ENCODE measurements at regions not wholly inside any gene's neighbourhood (a gene's known extent, or its start where the extent isn't known, plus 50 kb on each side); places are given as distances from the start of the nearest gene placed in this dataset.

GRCh38 chr5:167624053-167624452, 667.4 kb upstream of the WWC1 start:
- DNase-seq (ENCODE audit: low read depth in 4 of 4, low spot score in 3 of 4) = no peak

GRCh38 chr5:167626341-167627123, 664.9 kb upstream of the WWC1 start:
- no peak for DNase-seq (ENCODE audit: low read depth in 4 of 4, low spot score in 3 of 4)

DNA sequence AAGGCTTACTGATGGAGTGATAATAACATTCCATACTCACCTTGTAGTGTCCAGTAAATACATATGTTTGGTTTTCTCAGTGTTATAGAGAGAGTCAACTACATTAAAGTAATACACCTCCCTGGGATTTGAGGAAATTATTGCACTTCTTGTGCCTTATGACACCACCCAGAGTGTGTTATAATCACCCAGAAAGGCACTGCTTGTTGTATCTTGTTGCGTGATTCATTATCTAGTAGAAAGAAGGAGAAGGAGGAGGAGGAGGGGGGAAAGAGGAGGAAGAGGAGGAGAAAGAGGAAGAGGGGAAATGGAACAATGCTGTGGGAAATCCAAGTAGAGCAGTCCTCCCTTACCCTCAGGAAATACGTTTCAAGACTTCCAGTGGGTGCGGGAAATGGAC, 661.8 kb upstream of the WWC1 start:
- no peak for DNase-seq (ENCODE audit: low read depth in 4 of 4, low spot score in 3 of 4)

- no peak for DNase-seq (ENCODE audit: low read depth in 4 of 4, low spot score in 3 of 4)
These were observed 660.3 kb upstream of the WWC1 start for GRCh38 chr5:167631191-167631590.

GRCh38 chr5:167633114-167633513, 658.3 kb upstream of the WWC1 start:
- DNase-seq (ENCODE audit: low read depth in 4 of 4, low spot score in 3 of 4) = no peak

DNA sequence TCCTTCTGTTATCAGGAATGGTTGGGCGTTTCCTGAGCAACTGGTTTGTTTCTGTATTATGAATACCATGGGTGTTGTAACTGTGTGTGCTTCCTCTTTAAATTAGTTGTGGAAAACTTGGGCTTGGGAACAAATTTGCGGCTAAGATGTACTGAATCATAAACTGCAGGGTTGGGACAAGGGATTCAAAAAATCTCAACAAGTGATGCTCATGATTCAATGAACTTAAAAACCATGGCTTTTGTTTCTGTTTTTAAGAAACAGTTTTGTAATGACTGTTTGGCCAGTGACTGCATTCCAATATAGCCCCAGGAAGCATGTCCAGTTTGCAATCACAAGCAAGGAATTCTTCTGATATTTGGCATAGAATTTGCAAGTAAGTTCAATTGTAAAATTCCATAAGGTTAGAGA, 657.5 kb upstream of the WWC1 start:
- no peak for DNase-seq (ENCODE audit: low read depth in 4 of 4, low spot score in 3 of 4)

DNA sequence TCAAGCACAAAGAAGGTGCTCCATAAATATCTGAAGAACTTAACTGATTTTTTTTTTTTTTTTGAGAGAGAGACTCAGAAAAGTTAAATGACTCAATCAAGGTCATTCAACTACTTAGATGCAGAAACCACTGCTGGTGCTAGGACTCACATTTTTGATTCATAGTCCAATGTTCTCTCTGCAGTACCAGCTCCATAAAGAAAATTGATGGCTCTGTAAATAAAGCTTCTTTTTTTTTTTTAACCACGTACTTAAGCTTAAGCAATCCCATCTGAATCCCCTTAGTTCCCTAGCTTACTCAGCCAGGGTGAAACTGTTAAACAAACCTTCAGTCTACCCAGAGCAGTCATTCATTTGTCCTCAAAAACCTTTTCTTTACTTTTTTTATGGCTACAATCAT, 657.0 kb upstream of the WWC1 start:
- DNase-seq (ENCODE audit: low read depth in 4 of 4, low spot score in 3 of 4) = no peak

DNA sequence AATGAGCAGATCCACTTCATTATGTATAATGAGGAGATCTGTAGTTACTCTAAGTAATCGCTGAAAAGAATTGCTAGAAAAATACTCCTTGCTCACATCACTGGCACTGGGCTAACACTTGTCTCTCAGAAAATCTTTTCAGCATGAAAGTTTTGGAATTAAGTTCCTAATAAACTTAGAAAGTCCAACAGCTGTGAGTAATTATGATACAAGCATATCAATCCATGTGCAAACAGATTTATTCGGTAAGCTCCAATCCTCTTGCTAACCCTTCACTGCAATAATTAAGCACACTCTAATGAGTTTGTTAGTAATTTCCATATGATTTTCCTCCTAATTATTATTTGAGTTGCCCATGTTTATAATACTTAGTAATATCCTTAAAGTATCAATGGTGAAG, 652.6 kb upstream of the WWC1 start:
- no peak for DNase-seq (ENCODE audit: low read depth in 4 of 4, low spot score in 3 of 4)

DNA sequence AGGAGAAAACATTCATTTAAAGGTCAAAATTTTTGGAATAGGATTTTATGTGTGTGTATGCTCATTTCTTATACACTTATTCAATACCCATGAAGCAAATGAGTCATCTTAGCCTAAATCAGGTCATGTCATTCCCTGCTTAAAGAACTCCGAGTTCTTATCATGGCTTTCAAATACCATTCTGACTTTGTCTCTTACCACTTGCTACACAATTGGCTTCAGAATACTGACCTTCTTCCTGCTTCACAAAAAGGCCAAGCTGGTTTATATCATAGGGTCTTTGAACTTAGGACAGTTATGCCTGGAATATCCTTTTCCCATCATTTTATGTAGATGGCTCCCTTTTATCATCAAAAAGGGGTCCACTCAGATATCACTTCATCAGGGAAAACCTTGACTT, 652.2 kb upstream of the WWC1 start:
- no peak for DNase-seq (ENCODE audit: low read depth in 4 of 4, low spot score in 3 of 4)

GRCh38 chr5:167639766-167640165, 651.7 kb upstream of the WWC1 start:
- DNase-seq (ENCODE audit: low read depth in 4 of 4, low spot score in 3 of 4) = no peak

GRCh38 chr5:167642181-167642580, 649.3 kb upstream of the WWC1 start:
- DNase-seq (ENCODE audit: low read depth in 4 of 4, low spot score in 3 of 4) = no peak

- DNase-seq (ENCODE audit: low read depth in 4 of 4, low spot score in 3 of 4) = no peak
These were observed 648.5 kb upstream of the WWC1 start for GRCh38 chr5:167642779-167643517.

- DNase-seq (ENCODE audit: low read depth in 4 of 4, low spot score in 3 of 4) = no peak
These were observed 647.7 kb upstream of the WWC1 start for GRCh38 chr5:167643631-167644280.

- DNase-seq (ENCODE audit: low read depth in 4 of 4, low spot score in 3 of 4) = no peak
These were observed 646.8 kb upstream of the WWC1 start for GRCh38 chr5:167644619-167645018.

- no peak for DNase-seq (ENCODE audit: low read depth in 4 of 4, low spot score in 3 of 4)
These were observed 642.0 kb upstream of the WWC1 start for GRCh38 chr5:167649471-167649870.

DNA sequence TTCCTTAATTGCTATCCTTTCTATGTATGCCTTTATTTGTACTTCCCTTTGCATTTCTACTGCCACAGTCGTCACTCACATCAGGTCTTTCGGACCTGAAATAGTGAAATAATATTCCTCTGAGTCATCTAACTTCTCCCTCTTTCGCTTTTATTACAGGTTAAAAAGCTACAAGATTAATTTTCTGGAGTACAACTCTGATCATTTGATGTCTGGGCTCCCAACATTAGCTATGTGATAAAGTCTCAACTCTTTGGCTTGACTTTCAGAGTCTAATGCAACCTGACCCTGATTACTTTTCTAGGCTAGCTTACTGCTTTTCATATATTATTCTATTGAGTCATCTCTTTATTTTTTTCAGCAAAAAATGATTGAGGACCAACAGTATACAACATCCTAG, 638.8 kb upstream of the WWC1 start:
- no peak for DNase-seq (ENCODE audit: low read depth in 4 of 4, low spot score in 3 of 4)

DNA sequence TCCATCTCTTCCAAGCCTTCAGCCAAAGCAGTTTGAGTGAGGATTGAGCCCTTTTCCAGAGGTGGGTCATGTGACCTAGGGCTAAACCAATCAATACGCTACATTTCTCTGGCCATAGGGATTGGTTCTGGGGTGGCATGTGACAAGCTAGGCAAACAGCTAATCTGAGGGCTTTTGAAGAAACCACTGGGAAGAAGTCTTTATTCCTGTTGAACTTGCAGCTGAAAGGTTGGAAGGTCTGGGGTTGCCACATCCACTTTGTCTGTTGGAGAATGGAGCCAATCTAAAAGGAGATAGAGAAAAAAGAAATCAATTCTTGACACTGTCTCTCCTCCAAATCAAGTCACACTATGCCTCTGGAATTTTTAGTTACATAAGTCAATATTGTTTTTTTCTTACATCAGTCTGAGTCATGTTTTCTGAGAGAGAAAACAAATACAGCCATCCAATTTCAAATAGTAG, 637.8 kb upstream of the WWC1 start:
- no peak for DNase-seq (ENCODE audit: low read depth in 4 of 4, low spot score in 3 of 4)

GRCh38 chr5:167657016-167657415, 634.4 kb upstream of the WWC1 start:
- DNase-seq (ENCODE audit: low read depth in 4 of 4, low spot score in 3 of 4) = no peak

- DNase-seq (ENCODE audit: low read depth in 4 of 4, low spot score in 3 of 4) = no peak
These were observed 632.6 kb upstream of the WWC1 start for GRCh38 chr5:167658889-167659288.

- DNase-seq (ENCODE audit: low read depth in 4 of 4, low spot score in 3 of 4) = no peak
These were observed 629.8 kb upstream of the WWC1 start for GRCh38 chr5:167661605-167662004.

GRCh38 chr5:167664222-167664804, 627.1 kb upstream of the WWC1 start:
- no peak for DNase-seq (ENCODE audit: low read depth in 4 of 4, low spot score in 3 of 4)
